HEK293 (cell line): ENCODE measurements at regions not wholly inside any gene's neighbourhood (a gene's known extent, or its start where the extent isn't known, plus 50 kb on each side); places are given as distances from the start of the nearest gene placed in this dataset.

Source experiments
- CTCF ChIA-PET: fragments of 350-600 bp; formaldehyde crosslinking; extraction: SDS; loops from one replicate; lab custom pipeline; 2021; ENCODE audit warnings: antibody characterized with exemption; lab: Yijun Ruan, JAX
- POLR2A ChIA-PET: fragments of 300-600 bp; formaldehyde crosslinking; extraction: SDS; loops from one replicate; lab custom pipeline; 2020; ENCODE audit warnings: antibody characterized with exemption, inconsistent platforms; lab: Yijun Ruan, JAX
- H3K27ac ChIP-seq: fragments of 200-500 bp; sonication (Bioruptor generic); 2 replicates; pipeline ENCODE4 v1.5.1; 2014; ENCODE audit warnings: low read depth, low read length, control low read depth, inconsistent platforms; ENCODE audit errors: extremely low read depth
- H3K36me3 ChIP-seq, 2 experiments: fragments of 200-500 bp in 1 of 2; sonication (Bioruptor generic) in 1 of 2; 1 replicate in 1 of 2; 2 replicates in 1 of 2; pipeline ENCODE4 v1.5.1; 2014 to 2017; ENCODE audit warnings: inconsistent platforms in 2 of 2, low read length in 2 of 2; ENCODE audit not compliant: control insufficient read depth in 2 of 2, insufficient read depth in 1 of 2
- H3K4me1 ChIP-seq: fragments of 200-500 bp; sonication (Bioruptor generic); 2 replicates; pipeline ENCODE4 v1.5.1; 2014; ENCODE audit warnings: mild to moderate bottlenecking, low read length, inconsistent platforms; ENCODE audit not compliant: control insufficient read depth, insufficient read depth
- H3K4me3 ChIP-seq: 2 replicates; pipeline ENCODE4 v1.5.1; 2011; ENCODE audit warnings: low read depth, mild to moderate bottlenecking, control low read depth, low read length, moderate library complexity
- H3K9me3 ChIP-seq: fragments of 200-500 bp; sonication (Bioruptor generic); 2 replicates; pipeline ENCODE4 v1.5.1; 2014; ENCODE audit warnings: low read depth, low read length, inconsistent platforms; ENCODE audit not compliant: control insufficient read depth, insufficient read depth
- ELK4 ChIP-seq: IDR thresholded peaks from 2 replicates; pipeline ENCODE4 v1.6.1; 2011; ENCODE audit warnings: mild to moderate bottlenecking, low read depth, low read length, borderline replicate concordance
- RBAK ChIP-seq: fragments of 450-650 bp; formaldehyde crosslinking; IDR thresholded peaks from 2 replicates; pipeline ENCODE4 v1.5.1; 2016; ENCODE audit warnings: missing biosample characterization, missing genetic modification characterization
- ZBTB44 ChIP-seq: fragments of 450-650 bp; IDR thresholded peaks from 2 replicates; pipeline ENCODE4 v1.5.1; 2018; ENCODE audit warnings: missing biosample characterization, mild to moderate bottlenecking, missing genetic modification characterization
- ZNF2 ChIP-seq: fragments of 450-650 bp; formaldehyde crosslinking; IDR thresholded peaks from 2 replicates; pipeline ENCODE4 v1.5.1; 2016; ENCODE audit warnings: missing biosample characterization, missing genetic modification characterization
- ZNF214 ChIP-seq: fragments of 450-650 bp; formaldehyde crosslinking; IDR thresholded peaks from 2 replicates; pipeline ENCODE4 v1.5.1; 2017; ENCODE audit warnings: missing biosample characterization, mild to moderate bottlenecking, missing genetic modification characterization, borderline replicate concordance
- ZNF221 ChIP-seq: fragments of 450-650 bp; formaldehyde crosslinking; IDR thresholded peaks from 2 replicates; pipeline ENCODE4 v1.5.1; 2017; ENCODE audit warnings: missing biosample characterization, missing genetic modification characterization, borderline replicate concordance
- ZNF24 ChIP-seq: fragments of 450-650 bp; formaldehyde crosslinking; IDR thresholded peaks from 2 replicates; pipeline ENCODE4 v1.5.1; 2016; ENCODE audit warnings: missing biosample characterization, missing genetic modification characterization
- ZNF26 ChIP-seq: fragments of 450-650 bp; formaldehyde crosslinking; IDR thresholded peaks from 2 replicates; pipeline ENCODE4 v1.5.1; 2016; ENCODE audit warnings: missing biosample characterization, missing genetic modification characterization
- ZNF274 ChIP-seq, 2 experiments: fragments of 200-500 bp in 1 of 2; fragments of 450-650 bp in 1 of 2; sonication (Bioruptor generic) in 1 of 2; formaldehyde crosslinking in 1 of 2; IDR thresholded peaks; 2 replicates each; pipeline versions ENCODE4 v1.5.1 to v1.6.1; 2014 to 2016; ENCODE audit warnings: borderline replicate concordance in 1 of 2, inconsistent platforms in 1 of 2, low read length in 1 of 2, missing biosample characterization in 1 of 2, missing genetic modification characterization in 1 of 2
- ZNF280C ChIP-seq: fragments of 450-650 bp; formaldehyde crosslinking; IDR thresholded peaks from 2 replicates; pipeline ENCODE4 v1.5.1; 2016; ENCODE audit warnings: missing biosample characterization, missing genetic modification characterization
- ZNF302 ChIP-seq: fragments of 450-650 bp; formaldehyde crosslinking; IDR thresholded peaks from 2 replicates; pipeline ENCODE4 v1.5.1; 2016; ENCODE audit warnings: missing biosample characterization, missing genetic modification characterization, low read depth
- ZNF362 ChIP-seq: fragments of 450-650 bp; formaldehyde crosslinking; IDR thresholded peaks from 2 replicates; pipeline ENCODE4 v1.5.1; 2016; ENCODE audit warnings: missing biosample characterization, missing genetic modification characterization
- ZNF510 ChIP-seq: fragments of 450-650 bp; formaldehyde crosslinking; IDR thresholded peaks from 2 replicates; pipeline ENCODE4 v1.5.1; 2018; ENCODE audit warnings: mild to moderate bottlenecking, missing genetic modification characterization, missing biosample characterization; ENCODE audit not compliant: insufficient replicate concordance
- ZNF544 ChIP-seq: fragments of 450-650 bp; formaldehyde crosslinking; IDR thresholded peaks from 2 replicates; pipeline ENCODE4 v1.5.0; 2017; ENCODE audit warnings: missing biosample characterization, missing genetic modification characterization
- ZNF585B ChIP-seq: fragments of 450-650 bp; formaldehyde crosslinking; IDR thresholded peaks from 2 replicates; pipeline ENCODE4 v1.5.1; 2016; ENCODE audit warnings: missing biosample characterization, missing genetic modification characterization
- ZNF692 ChIP-seq: fragments of 450-650 bp; formaldehyde crosslinking; IDR thresholded peaks from 2 replicates; pipeline ENCODE4 v1.5.1; 2016; ENCODE audit warnings: missing biosample characterization, missing genetic modification characterization
- ZNF791 ChIP-seq: fragments of 450-650 bp; formaldehyde crosslinking; IDR thresholded peaks from 2 replicates; pipeline ENCODE4 v1.5.1; 2016; ENCODE audit warnings: missing biosample characterization, missing genetic modification characterization
- ZNF792 ChIP-seq: fragments of 450-650 bp; formaldehyde crosslinking; IDR thresholded peaks from 2 replicates; pipeline ENCODE4 v1.5.1; 2016; ENCODE audit warnings: missing biosample characterization, missing genetic modification characterization
- ZSCAN18 ChIP-seq: fragments of 450-650 bp; formaldehyde crosslinking; IDR thresholded peaks from 2 replicates; pipeline ENCODE4 v1.5.1; 2016; ENCODE audit warnings: missing biosample characterization, missing genetic modification characterization

- no peak overlapping the region for H3K4me3 ChIP-seq
- TF ChIP-seq ZNF510 (tag by site-specific recombination) (no peak), RBAK (tag by site-specific recombination) (no peak), ZNF221 (tag by site-specific recombination) (no peak), ZNF2 (tag by site-specific recombination) (no peak), ZNF24 (tag by site-specific recombination) (no peak), ZNF274 (IDR thresholded peaks at IDR 0.05; ENCODE audit: low read length) (no peak), ZNF274 (tag by site-specific recombination; IDR thresholded peaks at IDR 0.05; ENCODE audit: borderline replicate concordance) (no peak), ZNF214 (tag by site-specific recombination) (no peak), ZNF544 (no peak), ZNF585B (tag by site-specific recombination) (no peak), ZNF26 (no peak), ZNF280C (tag by site-specific recombination) (no peak), ZNF362 (tag by site-specific recombination) (no peak), ZBTB44 (tag by site-specific recombination) (no peak), ELK4 (no peak), ZSCAN18 (no peak), ZNF792 (no peak), ZNF692 (tag by site-specific recombination) (no peak), ZNF791 (tag by site-specific recombination) (no peak), ZNF302 (no peak)
- peaks cover 10% of the 10 kb centered on the region for H3K4me1 ChIP-seq
- POLR2A ChIA-PET = no interaction called here
- no peak overlapping the region for H3K27ac ChIP-seq
- H3K36me3 ChIP-seq = no peaks in the 10 kb centered on the region
- no peaks in the 10 kb centered on the region for H3K9me3 ChIP-seq
- CTCF ChIA-PET = interaction anchor here (0.6 to 1.6 kb wide), 3 partner anchors 16 to 319 kb away, joined by 3 read pairs; no protein-coding TSS in a partner anchor
Observed at GRCh38 chr6:168217880-168218537, 101.6 kb downstream of the DACT2 start.
